ENCODE measurements at regions not wholly inside any gene's neighbourhood (a gene's known extent, or its start where the extent isn't known, plus 50 kb on each side); places are given as distances from the start of the nearest gene placed in this dataset.

GRCh38 chr14:58904776-58905175, 267.0 kb downstream of the DACT1 start:
- TF ChIP-seq CTCF (IDR thresholded peaks at IDR 0.05; ENCODE audit: borderline replicate concordance, extremely low read depth, low read length, poor library complexity, severe bottlenecking) (no peak), EZH2 (IDR thresholded peaks at IDR 0.05; ENCODE audit: borderline replicate concordance, low read depth, low read length, severe bottlenecking) (no peak)

Measured in DND-41 (cell line).